ENCODE measurements at regions not wholly inside any gene's neighbourhood (a gene's known extent, or its start where the extent isn't known, plus 50 kb on each side); places are given as distances from the start of the nearest gene placed in this dataset.

DNA sequence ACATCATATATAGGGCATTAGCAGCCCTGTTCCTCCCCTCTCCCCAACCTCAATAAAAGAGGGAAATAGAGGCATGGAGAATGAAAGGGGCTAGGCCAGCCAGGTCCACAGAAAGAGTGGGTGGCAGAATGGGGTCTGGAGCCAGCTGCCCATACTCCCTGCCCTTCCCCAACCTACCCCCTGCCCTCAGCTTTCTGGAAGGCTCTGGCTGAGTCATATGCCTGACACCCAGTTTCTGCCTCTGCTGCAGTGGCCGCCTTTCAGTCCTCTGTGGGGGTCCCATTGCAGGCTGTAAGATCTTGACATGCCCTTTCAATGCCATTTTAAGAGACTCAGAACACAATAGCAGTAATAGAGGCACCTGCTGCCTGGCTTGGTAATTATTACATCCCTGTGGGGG is 95.7 kb downstream of the LINGO1 start:
- TF ChIP-seq POLR2AphosphoS5 (IDR thresholded peaks at IDR 0.05; ENCODE audit: low read depth) = no peak
- TF ChIP-seq, protein P1, sequence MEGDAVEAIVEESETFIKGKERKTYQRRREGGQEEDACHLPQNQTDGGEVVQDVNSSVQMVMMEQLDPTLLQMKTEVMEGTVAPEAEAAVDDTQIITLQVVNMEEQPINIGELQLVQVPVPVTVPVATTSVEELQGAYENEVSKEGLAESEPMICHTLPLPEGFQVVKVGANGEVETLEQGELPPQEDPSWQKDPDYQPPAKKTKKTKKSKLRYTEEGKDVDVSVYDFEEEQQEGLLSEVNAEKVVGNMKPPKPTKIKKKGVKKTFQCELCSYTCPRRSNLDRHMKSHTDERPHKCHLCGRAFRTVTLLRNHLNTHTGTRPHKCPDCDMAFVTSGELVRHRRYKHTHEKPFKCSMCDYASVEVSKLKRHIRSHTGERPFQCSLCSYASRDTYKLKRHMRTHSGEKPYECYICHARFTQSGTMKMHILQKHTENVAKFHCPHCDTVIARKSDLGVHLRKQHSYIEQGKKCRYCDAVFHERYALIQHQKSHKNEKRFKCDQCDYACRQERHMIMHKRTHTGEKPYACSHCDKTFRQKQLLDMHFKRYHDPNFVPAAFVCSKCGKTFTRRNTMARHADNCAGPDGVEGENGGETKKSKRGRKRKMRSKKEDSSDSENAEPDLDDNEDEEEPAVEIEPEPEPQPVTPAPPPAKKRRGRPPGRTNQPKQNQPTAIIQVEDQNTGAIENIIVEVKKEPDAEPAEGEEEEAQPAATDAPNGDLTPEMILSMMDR (IDR thresholded peaks at IDR 0.05; ENCODE audit: insufficient read depth, low read length) = no peak
